Right forelimb (tissue), 1 donor: ENCODE measurements at regions not wholly inside any gene's neighbourhood (a gene's known extent, or its start where the extent isn't known, plus 50 kb on each side); places are given as distances from the start of the nearest gene placed in this dataset.
A peak's percentile ranks its signal among the peaks of the same experiment; 100 is the strongest.

ENCODE experiments used
- DNase-seq: peaks from one replicate; pipeline ENCODE4 v3.0.0-alpha.2; 2018

- DNase-seq, result peak; percentile 67
These were observed 91.6 kb downstream of the TMX3 start for GRCh38 chr18:68623342-68623741.

- DNase-seq, result no peak
These were observed 103.6 kb downstream of the TMX3 start for GRCh38 chr18:68611311-68611710.

GRCh38 chr18:68608851-68609490, 105.9 kb downstream of the TMX3 start:
- no peak for DNase-seq

- DNase-seq, result no peak
These were observed 107.1 kb downstream of the TMX3 start for GRCh38 chr18:68607852-68608251.

GRCh38 chr18:68604256-68604655, 110.7 kb downstream of the TMX3 start:
- no peak for DNase-seq

- DNase-seq, result no peak
These were observed 118.9 kb downstream of the TMX3 start for GRCh38 chr18:68596016-68596415.

GRCh38 chr18:68588169-68588568, 126.7 kb downstream of the TMX3 start:
- DNase-seq, result no peak

- no peak for DNase-seq
These were observed 131.2 kb downstream of the TMX3 start for GRCh38 chr18:68583685-68584084.

- no peak for DNase-seq
These were observed 140.6 kb downstream of the TMX3 start for GRCh38 chr18:68574311-68574710.

GRCh38 chr18:68569936-68570335, 145.0 kb downstream of the TMX3 start:
- DNase-seq, result no peak

- no peak for DNase-seq
These were observed 146.3 kb downstream of the TMX3 start for GRCh38 chr18:68568364-68569155.

GRCh38 chr18:68566991-68567390, 147.9 kb downstream of the TMX3 start:
- no peak for DNase-seq

GRCh38 chr18:68564961-68565360, 149.9 kb downstream of the TMX3 start:
- DNase-seq, result no peak

- no peak for DNase-seq
These were observed 150.6 kb downstream of the TMX3 start for GRCh38 chr18:68564351-68564750.

- DNase-seq, result no peak
These were observed 154.8 kb downstream of the TMX3 start for GRCh38 chr18:68560128-68560527.

GRCh38 chr18:68557183-68557582, 157.7 kb downstream of the TMX3 start:
- DNase-seq, result no peak

GRCh38 chr18:68555879-68556301, 159.0 kb downstream of the TMX3 start:
- DNase-seq, result no peak

- DNase-seq, result no peak
These were observed 165.7 kb downstream of the TMX3 start for GRCh38 chr18:68548904-68549870.

- no peak for DNase-seq
These were observed 171.6 kb downstream of the TMX3 start for GRCh38 chr18:68543344-68543743.

- no peak for DNase-seq
These were observed 172.1 kb downstream of the TMX3 start for GRCh38 chr18:68542846-68543245.

- DNase-seq, result no peak
These were observed 181.3 kb downstream of the TMX3 start for GRCh38 chr18:68533641-68534040.

GRCh38 chr18:68532328-68532885, 182.5 kb downstream of the TMX3 start:
- no peak for DNase-seq

GRCh38 chr18:68525091-68525490, 189.8 kb downstream of the TMX3 start:
- no peak for DNase-seq
